Activated CD4-positive, alpha-beta T cell treated with anti-CD3 and anti-CD28 coated beads, Interleukin-2, Interleukin-6, amounts not matched to agents 100 ng/mL and 50 ng/mL, durations not matched to agents 16 hours and 8 hours (primary cell): ENCODE measurements at regions not wholly inside any gene's neighbourhood (a gene's known extent, or its start where the extent isn't known, plus 50 kb on each side); places are given as distances from the start of the nearest gene placed in this dataset.

ENCODE experiments used
- DNase-seq: peaks from one replicate; pipeline ENCODE4 v3.0.0-alpha.2; 2020

DNA sequence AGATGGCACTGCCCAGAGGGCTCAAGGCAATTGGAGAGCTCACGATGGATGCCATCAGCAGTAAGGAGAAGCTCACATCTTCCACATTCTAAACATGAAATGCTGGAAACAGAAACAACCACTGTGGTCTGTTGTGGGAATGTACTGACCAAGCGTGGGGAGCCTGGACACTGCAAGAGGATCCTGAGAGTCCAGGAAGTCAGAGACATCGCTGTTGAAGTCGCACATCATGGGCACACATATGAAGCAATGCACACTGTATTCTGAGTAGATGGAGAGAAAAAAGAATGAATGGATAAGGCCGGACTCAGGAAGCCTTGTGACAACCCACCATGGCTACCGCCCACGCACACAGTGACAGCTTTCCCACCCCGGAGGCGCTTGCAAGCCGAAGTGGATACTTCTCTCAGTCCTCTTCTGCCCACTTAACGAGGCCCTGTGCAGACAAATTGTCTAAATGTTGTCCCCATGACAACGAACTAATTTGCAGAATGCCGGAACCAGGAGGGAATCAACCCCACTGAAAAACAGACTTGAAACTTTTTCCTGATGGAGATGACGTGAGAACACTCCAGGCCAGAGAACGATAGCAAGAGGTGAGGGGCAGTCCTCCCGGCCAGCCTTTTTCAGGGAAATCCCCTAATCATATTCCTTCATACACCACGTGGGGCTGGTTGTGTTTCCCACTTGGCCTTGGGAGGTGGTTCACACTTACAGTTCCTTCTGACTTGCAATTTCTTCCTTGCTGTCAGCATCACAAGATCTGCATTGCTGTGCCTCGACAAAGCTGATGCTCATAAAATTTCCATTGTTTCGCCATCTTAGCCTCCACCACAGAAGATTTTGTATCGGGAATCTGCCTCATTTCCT is 109.6 kb upstream of the SERP2 start:
- no peak for DNase-seq

DNA sequence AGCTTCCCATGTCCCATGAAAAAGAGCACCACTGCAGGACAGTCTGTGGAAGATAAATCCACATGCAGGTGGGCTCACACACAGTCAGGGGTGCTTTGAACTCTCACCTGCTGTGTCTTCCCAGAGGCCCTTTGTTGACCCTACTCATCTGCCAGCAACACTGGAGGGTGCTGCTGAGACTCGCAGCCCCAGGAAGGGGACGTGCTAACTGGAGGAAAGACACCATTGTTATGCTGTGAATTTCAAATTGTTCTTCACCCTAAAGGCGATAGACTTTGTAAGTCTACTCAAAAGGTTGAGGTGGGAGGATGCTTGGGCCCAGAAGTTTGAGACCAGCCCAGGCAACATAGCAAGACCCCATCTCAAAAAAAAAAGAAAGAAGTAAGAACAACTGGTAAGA is 107.3 kb upstream of the SERP2 start:
- DNase-seq, result no peak

DNA sequence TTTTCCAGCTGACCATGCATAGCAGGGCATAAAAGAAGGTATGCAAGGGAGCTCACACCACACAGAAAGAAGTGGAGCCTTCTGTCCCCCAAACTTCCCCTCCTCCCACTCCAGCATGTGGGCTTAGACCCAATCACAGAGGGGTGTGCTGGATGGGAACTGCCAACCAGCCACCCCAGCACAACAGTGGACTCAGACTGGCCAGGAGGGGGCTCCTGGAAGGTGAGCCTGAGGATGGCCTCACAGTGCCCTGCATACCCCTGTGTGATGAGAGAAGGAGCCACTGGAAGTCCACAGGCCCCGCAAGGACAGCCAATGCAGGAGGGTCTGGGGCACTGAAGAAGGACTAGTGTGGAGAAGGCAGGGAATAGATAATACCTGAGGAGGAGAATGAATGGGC is 106.9 kb upstream of the SERP2 start:
- DNase-seq, result no peak

DNA sequence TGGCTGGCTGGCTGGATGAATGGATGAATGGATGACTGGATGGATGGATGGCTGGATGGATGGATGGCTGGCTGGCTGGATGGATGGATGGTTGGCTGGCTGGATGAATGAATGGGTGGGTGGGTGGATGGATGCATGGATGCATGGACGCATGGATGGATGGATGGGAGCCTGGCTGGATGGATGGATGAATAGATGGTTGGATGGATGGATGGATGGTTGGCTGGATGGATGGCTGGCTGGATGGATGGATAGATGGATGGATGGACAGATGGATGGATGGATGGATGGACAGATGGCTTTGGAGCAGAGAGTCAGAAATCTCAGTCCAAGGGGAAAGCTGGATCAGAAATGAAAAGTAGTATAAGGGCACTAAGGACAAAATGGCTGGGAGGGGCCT is 106.4 kb upstream of the SERP2 start:
- no peak for DNase-seq

- no peak for DNase-seq
Measured at GRCh38 chr13:44267980-44268379, 105.6 kb upstream of the SERP2 start.

DNA sequence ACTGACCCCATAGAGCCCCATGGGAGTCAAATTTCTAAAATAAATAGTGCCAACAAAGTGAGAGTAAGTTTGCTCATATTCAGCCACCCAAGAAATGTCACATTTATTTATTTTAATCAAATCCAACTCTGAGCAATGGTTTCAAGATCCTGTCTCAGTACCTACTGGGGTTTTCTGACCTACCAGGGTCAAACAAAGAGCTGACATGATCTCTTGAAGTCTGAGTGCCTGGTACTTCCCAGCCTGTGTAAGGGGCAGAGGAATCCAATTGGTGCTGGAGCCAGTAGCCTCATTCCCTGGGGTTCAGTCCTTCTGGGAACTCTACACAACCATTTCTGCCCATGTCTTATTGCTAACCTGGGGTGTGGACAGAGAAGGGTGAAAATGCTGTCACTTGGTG is 104.6 kb upstream of the SERP2 start:
- no peak for DNase-seq

DNA sequence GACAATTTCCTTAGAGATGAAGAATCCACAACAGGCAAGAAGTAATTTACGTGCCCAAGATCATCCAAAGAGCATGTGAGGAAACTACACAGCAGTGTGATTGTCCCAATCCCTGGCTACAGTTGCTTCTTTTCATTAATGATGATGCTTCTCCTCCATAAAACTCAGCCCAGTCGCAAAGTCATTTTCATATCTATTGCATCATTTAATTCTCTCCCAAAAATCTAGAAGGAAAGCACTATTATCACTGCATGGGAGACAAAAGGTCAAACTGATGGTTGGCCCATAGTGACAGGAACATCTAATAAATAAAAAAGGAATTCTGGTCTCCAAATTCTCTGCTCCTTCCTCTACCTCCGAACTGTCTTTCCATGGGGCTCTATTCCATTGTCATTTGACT is 103.5 kb upstream of the SERP2 start:
- no peak for DNase-seq

DNA sequence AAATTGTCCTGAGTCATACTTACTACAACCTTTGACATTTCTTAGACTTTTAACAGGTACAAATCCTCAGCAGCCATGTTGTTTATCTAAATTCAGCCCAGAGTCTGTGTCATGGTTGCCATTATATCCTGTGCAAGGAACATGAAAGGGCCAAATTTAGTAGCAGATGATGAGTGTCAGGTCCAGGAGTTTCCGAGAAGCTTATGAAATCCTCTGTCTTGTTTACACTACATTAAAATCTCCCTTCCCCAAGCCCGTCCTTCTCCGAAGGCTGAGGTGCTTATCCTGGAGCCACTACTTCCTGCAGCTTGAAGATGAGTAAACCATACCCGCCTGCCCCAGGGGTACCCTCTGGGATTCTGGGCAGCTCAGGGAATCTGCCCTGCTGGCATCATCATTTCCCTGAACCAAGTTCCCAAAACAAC is 102.6 kb upstream of the SERP2 start:
- no peak for DNase-seq

DNA sequence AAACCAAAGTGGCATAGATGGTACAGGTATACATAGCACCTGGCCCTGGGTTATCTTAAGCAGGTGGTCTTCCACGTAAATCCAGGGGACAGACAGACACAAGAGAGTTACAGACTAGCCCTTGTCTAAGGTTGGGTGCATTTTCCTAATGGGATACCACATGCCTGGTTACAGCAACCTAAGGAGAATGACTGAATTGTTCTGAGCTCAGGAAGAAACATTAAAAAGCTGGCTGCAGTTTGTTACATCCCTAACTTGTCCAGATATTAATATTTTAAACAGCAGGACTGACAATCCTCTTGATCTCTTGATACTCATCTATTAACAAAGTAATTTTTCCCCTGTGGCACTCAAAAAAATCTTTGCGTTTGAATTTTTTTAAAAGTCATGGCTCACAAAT is 102.2 kb upstream of the SERP2 start:
- no peak for DNase-seq

- DNase-seq, result no peak
Measured at GRCh38 chr13:44271915-44272341, 101.7 kb upstream of the SERP2 start.

DNA sequence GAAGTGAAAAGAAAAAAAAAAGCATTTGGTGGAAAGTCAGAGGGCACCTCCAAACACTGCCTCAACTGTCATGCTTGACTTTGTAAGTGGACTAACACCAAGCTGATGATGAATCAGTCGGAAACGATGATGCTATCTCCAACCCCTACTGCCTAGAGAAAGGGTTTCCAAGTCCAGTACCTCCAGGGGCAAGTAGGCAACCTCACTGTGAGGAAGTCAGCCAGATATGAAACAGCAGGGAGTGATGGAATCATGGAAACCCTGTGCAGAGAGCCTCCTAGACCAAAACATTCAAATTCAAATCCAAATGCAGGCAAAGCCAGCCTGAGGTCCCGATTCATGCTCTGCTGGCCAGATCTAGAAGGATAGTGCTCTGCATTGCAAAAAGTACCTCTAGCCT is 100.9 kb upstream of the SERP2 start:
- DNase-seq, result no peak

DNA sequence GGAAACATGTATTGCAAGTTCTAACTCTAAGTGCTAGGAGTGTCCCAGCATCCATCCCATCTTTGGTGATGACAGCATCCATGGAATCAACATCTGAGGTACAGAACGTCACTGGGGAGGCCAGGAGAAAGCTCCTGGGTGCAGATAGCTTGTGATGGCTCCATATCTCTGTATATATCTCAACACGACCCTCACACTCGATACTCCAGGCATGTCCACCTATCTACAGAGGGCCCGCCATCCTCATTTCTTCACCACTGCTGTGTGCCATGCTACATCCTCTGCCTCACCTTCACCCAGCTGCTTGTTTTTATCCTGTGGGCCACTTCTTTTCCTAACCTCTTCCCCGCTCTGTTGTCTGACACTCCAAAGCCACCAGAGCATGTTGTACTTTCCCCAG is 100.4 kb upstream of the SERP2 start:
- no peak for DNase-seq

DNA sequence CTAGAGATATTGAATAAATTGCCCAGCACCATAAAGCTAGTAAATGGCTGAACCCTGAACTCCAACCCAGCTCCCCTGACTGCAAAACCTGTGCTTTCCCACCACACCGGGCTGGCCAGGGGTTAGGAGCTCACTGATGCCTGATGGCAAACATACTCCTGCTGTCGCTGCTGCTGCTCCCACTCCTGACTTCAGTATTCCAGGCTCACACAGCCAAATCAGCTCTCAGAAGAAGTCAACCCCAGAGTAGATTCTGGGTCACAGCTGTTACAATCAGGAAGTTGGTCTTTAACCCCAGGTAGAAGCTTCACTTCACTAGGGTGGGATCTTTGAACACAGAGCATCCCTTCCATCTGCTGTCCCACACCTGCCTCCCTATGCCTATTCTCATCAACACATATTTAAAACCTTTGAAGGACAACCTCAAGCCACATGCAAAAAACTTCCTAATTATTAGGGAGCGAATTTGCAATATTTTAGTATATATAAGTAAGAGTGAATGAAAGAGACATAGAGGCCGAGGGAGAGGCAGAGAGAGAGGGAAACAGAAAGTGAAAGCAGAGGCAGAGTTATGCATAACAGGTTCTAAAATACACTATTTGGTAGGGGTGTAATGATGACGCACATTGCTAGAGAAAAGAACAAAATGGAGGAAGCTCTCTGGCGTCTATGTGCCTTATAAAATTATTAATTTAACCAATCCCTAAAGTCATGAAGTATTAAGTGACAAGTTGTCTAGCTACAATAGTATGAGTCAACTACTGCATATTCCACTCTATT is 99.4 kb upstream of the SERP2 start:
- DNase-seq, result peak; percentile 67

GRCh38 chr13:44274771-44275205 is 98.8 kb upstream of the SERP2 start:
- DNase-seq, result no peak

GRCh38 chr13:44275381-44275780 is 98.2 kb upstream of the SERP2 start:
- DNase-seq, result no peak

DNA sequence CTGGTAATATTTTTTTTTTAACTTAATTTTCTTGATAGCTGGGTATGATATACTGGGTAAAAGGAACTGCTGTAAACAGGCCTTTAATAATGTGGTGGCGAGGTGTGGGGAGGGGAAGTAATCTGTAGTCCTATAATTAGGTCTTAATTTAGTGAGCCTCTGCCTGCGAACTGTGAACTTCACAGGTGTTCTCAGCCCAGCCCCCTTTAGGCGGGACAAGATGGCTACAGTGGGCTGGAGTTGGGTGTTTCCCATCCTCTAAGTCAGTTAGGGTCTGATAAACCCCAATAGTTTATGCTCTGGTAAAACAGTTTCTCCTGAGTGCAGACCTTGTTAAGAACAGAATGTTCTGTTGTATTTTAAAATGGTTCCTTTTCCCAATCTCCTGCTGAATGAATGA is 97.6 kb upstream of the SERP2 start:
- no peak for DNase-seq

DNA sequence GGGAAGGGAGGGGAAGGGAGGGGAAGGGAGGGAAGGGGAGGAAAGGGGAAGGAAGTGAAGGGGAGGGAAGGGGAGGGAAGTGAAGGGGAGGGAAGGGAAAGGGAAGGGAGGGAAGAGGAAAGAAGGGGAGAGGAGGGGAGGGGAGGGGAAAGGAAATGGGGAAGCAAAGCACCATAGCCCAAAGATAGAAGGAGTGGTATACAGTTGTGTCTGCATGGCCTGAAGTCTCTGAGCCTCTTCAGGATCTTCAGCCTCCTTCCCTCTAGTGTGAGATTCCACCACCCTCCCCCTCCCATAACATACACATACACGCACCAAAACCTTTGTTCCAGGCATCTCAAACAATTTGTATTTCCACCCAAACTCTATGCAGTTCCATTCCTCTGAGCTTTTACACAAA is 96.2 kb upstream of the SERP2 start:
- DNase-seq, result no peak

GRCh38 chr13:44278166-44278565 is 95.5 kb upstream of the SERP2 start:
- no peak for DNase-seq

GRCh38 chr13:44280456-44280855 is 93.2 kb upstream of the SERP2 start:
- no peak for DNase-seq

- no peak for DNase-seq
Measured at GRCh38 chr13:44281252-44282000, 92.2 kb upstream of the SERP2 start.

DNA sequence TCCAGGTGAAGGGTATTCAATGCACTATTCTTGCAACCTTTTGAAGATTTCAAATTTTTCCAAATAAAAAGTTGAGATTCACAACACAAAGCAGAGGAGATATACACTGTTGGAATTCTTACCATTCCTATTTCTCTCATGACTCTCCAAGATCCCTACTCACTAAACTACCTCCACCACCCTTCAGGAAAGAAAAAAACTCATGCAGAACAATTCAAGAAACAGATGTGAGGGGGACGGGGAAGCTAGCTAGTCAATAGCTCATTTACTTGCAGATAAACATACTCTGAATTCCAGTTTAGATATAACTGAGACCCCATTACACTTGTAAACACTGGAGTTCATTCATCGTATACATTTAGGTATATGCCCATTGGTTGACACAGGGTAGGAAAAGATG is 90.0 kb upstream of the SERP2 start:
- no peak for DNase-seq

DNA sequence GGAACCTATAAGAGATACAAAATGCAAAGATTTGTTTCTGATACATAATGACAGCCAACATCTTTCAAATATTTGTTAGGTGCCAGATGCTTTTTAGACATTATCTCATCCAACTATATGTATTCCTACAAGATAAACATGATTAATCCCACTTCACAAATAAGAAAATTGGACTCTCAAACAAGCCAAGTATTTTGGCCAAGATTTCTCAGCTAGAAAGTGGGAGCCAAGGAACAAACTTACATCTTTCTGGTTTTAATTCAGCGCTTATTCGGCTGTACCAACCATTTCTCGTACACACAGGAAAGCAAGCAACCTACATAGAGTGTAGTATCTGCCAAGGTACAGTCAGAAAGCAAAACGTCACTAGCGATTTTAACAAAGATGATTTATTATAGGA is 85.7 kb upstream of the SERP2 start:
- DNase-seq, result no peak

- peak; percentile 30 for DNase-seq
Measured at GRCh38 chr13:44292545-44292944, 81.1 kb upstream of the SERP2 start.

DNA sequence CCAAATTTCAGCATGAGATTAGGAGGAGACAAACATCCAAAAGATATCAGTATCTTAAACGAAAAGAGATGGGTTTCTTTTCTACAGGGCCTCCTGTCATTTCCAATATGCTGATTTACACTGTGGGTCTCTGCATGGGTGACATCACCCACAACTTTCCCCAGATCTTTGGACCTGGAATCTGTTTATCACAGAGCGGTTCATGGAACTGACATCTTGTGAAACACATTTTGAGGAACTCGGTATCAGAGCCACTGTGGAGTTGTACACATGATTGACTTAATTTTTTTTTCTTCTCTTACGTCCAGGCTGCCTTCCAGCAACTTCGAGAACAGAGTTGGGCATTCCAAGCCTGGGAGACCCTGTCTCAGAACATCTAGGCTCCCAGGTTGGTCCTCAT is 80.2 kb upstream of the SERP2 start:
- DNase-seq, result no peak
